Stimulated activated CD4-positive, alpha-beta T cell treated with anti-CD3 and anti-CD28 coated beads, TNF-alpha, amount 100 ng/mL, for 48 hours (primary cell): ENCODE measurements at regions not wholly inside any gene's neighbourhood (a gene's known extent, or its start where the extent isn't known, plus 50 kb on each side); places are given as distances from the start of the nearest gene placed in this dataset.

Source experiments
- DNase-seq, 3 donors: peaks; one replicate each; pipeline ENCODE4 v3.0.0-alpha.2; 2020; ENCODE audit warnings: low read depth in 3 of 3

DNA sequence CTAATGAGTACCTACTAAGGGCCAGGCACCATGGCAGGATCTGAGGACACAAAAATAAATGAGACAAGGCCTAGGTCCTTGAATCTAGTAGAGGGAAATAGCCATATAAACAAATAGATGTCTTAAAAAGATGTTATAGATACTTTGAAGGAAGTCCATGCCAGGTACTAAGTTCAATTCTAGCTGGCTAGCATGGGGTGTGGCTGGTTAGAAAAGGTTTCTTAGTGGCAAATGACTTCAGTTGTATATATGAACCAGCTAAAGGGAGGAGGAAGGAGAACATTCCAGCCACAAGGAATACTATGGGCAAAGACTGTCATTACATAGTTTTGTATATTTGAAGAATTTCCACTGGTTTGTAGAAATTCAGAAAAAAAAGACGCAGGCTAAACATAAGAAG, 133.6 kb upstream of the BMP4 start:
- no peak for DNase-seq

- no peak for DNase-seq
These were observed 138.1 kb upstream of the BMP4 start for GRCh38 chr14:54094765-54095164.

DNA sequence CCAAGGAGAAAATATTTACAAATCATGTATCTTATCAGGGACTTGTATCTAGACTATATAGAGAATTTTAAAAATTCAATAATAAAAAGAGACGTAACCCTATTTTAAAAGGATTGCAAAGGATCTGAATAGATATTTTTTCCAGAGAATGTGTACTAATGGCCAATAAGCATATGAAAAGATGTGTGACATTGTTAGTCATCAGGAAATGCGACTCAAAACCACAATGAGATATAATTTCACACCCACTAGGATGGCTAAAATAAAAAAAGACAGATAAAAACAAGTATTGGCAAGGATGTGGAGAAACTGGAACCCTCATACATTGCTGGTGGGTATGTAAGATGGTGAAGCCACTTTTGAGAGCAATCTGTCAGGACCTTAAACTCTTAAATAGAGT, 141.9 kb upstream of the BMP4 start:
- no peak for DNase-seq

- no peak for DNase-seq
These were observed 145.4 kb upstream of the BMP4 start for GRCh38 chr14:54102051-54102456.

DNA sequence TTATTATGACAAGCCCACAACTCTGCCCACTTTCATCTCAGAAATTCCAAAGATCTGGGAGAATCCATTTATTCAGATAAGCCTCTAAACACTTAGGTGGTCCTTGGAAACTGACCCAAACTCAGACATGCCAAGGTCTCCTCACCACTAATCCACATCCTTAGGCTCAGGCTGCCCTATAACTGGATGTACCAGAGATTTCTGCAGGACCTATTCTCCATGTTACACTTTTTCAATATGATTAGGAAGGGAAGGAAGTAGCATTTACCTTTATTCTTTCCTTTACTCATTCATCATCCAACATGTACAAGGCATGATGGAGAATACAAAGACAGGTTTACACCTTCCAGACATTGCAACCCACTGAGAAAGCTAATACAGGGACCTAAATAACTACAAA, 145.9 kb upstream of the BMP4 start:
- DNase-seq = no peak

GRCh38 chr14:54104601-54105145, 148.0 kb upstream of the BMP4 start:
- no peak for DNase-seq

DNA sequence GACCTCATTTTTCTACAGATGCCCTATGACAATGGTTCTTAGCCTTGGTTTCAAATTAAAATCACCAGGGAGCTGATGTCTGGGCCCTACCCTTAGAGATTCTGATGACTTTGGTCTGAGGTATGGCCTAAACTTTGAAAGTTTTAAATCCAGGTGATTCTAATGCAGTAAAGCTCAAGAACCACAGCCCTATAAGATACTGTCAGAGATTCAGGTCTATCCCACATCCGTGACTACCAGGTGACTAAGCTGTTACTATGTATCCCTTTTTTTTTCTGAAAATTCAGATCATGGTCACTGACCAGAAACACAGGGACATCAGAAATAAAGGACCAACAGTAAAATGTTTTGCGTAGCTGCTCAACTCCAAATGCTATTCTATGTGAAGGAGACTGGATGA, 148.8 kb upstream of the BMP4 start:
- no peak for DNase-seq

- no peak for DNase-seq
These were observed 149.3 kb upstream of the BMP4 start for GRCh38 chr14:54105898-54106297.

DNA sequence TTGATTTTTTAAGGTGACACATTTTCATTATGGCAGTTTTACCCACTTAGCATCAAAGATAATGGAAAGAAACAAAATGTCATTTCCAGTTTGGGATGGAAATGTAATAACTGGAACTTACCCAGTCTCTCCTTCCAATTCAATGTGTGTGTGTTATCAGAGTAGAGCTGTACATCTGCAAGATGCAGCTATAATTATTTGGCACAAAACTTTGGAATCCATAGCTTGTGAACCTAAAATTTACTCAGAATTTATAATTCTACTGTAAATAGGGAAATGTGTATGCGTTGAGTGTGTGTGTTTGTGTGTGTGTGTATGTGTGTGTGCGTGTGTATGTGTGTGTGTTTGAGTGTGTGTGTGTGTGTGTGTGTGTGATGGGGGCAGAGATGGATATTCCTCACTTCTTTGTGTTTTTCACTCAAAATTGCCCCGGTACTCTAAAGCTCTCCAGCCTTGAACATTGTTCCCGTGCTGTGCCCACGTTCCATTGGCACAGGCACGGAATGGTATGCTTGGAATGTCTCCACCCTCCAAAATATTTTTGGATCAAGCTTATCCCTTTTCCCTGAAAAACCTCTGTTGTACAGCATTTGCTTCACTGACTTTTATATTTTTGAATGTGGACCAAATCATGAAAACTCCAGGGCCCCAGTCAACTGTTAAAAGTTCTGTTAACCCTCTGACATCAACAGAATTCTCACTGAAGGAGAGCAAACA, 150.2 kb upstream of the BMP4 start:
- no peak for DNase-seq

DNA sequence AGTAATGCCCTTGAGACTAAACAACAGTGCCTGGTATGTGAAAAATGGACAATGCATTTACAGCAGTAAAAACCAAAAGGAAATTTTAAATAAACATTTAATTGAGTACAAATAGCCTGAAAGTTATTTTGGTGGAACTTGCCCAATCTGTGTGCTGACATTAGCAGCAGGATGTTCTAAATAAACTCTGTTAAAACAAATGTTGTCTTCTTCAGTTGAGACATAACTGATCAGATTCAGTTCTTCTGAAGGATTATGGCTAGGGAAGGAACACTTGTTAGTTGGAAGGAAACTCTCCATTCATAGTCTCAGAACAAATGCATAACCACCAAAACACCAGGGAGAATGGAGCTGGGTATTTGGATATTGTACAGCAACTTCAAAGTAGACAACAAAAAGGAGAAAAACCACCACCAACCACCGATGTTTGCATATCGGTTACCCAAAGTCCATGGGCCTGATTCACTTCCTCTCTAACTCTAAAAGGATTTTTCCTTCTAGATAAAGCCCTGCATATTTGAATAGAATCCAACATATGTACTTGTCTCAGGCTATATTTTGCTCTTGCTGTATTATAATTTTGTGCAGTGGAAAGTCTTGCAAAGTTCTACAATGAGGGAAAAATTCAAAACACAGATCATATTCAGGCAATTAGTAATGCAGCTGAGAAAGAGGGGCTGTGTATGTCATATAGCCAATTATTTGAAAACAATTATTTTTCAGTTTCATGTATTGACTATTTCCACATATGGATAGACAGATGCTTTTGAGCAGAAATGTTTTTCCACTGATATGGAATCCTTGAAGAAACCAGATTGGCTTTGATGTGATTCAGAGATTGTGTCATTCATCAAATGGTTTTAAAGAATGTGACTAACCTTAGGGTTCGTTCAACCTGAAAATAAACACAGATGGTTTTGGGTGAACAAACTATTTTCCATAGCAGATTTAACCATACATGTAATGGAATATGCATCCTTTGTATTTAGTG, 152.2 kb upstream of the BMP4 start:
- no peak for DNase-seq

- DNase-seq = no peak
These were observed 153.0 kb upstream of the BMP4 start for GRCh38 chr14:54109521-54110120.

DNA sequence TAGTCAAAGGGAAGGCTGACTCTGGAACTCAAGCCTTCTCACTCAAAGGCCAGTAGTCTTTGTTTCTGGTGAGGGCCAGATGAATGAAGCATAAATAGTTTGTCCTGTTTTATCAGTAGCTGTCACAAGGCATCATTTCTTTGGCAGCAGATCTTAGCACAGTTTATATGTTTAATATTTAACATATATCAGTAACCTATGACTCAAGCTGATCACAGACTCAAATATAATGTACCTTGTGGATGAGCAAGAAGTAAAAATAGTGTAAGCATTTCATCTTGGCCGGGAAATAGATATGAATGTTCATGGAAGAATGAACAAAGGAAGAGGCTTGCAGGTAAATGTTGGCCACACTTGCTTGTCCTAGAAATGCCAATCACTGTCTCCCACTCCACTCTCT, 158.3 kb upstream of the BMP4 start:
- DNase-seq = no peak

- DNase-seq = no peak
These were observed 159.7 kb upstream of the BMP4 start for GRCh38 chr14:54116198-54116885.

DNA sequence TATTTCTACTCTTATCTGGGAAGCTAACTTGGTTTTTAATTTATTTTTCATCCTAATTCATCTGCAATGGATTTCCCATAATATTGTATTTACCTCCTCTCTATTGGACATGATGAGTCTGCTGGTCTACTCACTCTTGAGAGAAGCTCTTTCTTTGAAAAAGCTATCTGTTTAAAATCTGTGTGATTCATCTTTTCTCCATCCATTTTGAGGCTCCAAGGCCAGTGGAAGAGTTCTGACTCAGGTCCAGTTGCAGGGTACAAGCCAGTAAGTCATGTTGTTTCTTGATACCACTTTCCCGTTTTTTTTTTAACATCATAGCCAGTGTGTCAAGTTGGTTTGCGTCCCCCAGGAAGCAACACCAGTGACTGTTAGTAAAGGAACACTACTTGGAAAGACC, 160.3 kb upstream of the BMP4 start:
- DNase-seq = no peak

- no peak for DNase-seq
These were observed 160.8 kb upstream of the BMP4 start for GRCh38 chr14:54117396-54117795.

DNA sequence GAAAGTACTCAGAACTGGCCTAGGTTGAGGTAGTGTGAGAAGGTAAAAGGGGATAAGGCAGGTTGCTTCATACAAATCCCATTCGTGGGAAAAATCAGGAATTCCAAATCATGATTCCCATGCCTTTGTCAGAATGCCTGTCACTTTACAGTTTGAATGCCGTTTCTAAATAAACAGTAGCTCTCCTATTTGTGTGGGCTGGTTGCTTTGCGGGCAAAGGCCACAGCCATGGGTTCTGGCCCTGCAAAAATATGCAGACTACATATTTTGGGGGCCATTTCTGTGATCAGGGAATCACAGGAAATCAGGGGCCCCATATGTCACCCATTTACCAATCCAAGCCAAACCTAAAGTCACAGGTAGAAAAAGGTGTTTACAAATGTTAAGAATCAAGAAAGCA, 161.3 kb upstream of the BMP4 start:
- no peak for DNase-seq

GRCh38 chr14:54120260-54120659, 163.6 kb upstream of the BMP4 start:
- DNase-seq = no peak

DNA sequence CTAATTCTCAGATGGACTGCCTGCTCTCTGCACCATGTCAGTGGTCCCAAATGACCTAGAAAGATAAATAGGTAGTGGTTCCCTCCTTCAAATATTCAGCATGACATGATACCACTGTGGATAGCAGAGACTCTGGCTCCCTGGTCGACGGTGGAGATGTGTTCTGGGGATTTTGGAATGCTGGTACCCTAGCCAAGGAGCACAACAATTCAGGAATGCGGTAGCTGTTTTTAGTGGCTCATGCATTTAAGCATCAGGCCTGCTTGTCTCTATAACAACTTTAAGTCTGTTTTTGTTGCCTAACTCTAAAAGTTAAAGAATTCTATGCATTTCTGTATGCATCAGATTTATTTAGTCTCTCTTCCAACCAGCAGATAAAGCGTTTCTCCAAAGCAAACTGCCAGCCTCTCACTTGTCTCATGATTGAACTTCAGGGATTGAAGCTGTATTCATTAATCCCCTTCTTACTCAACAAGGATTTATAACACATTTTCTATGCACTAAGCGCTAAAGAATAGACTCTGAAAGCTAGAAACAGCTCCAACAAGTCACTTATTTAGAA, 164.9 kb upstream of the BMP4 start:
- no peak for DNase-seq

DNA sequence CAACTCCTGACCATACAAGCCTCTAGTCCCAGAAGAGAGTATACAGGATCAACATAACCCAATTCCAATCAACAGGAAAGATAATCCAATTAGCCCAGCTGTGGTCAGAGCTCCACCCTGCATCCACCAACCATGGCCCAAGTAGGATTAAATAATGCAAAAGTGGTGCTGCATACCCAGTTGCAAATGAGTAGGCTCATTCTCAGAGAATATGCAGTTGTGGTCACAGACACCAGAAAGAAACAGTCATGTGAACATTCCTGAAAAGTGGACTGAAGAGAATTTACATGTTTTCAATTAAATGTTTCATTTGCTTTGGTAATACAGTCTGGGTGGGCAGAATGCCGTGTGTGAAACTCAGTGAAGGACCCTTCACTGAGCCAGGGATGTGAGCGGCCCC, 167.2 kb upstream of the BMP4 start:
- DNase-seq = no peak

DNA sequence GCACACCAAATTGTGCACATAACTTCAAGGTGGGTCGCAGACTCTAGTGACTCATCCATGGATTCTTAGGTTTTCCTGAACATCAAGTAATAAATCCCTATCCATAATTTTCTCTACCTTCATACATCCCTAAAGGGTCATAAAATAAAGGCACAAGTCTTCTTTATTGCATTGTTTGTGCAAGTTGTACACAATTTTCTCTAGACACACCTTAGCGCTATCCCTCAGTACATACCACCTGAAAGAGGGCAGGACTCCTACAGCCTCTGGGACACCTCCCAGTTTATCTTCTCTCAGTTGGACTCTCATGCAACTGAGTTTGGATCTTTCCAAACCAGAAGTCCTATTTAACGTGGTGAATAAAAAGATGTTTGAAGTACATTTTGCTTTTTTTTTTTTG, 168.5 kb upstream of the BMP4 start:
- no peak for DNase-seq

GRCh38 chr14:54126947-54127346, 170.3 kb upstream of the BMP4 start:
- DNase-seq = no peak
